ENCODE measurements at regions not wholly inside any gene's neighbourhood (a gene's known extent, or its start where the extent isn't known, plus 50 kb on each side); places are given as distances from the start of the nearest gene placed in this dataset.

DNA sequence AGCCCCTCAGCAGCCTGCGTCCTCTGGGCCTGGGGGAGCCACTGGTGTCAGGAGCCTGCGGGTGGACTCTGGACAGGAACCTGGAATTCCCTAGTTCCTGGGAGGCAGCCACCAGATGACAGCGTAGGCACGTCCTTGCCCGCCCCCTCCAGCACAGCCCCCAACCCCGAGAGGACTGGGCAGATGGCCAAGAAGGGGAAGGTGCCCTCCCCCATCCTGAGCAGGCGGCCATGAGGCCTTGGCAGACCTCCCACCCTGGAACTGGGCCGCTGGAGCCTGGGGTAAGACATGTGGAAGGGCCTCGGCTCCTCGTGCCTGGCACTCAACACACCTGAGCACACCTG is 60.4 kb upstream of the FBRSL1 start:
- Mint-ChIP-seq H3K27me3 (ENCODE audit: low read depth) (no peaks in the 10 kb centered on the region), H3K36me3 (ENCODE audit: low read depth) (no peaks in the 10 kb centered on the region), H3K9me3 (no peaks in the 10 kb centered on the region), H3K4me3 (no peak overlapping the region), H3K4me1 (ENCODE audit: low read depth) (peaks cover 20% of the 10 kb centered on the region), H3K27ac (no peak overlapping the region)
- DNase-seq (ENCODE audit: low spot score): no peak

DNA sequence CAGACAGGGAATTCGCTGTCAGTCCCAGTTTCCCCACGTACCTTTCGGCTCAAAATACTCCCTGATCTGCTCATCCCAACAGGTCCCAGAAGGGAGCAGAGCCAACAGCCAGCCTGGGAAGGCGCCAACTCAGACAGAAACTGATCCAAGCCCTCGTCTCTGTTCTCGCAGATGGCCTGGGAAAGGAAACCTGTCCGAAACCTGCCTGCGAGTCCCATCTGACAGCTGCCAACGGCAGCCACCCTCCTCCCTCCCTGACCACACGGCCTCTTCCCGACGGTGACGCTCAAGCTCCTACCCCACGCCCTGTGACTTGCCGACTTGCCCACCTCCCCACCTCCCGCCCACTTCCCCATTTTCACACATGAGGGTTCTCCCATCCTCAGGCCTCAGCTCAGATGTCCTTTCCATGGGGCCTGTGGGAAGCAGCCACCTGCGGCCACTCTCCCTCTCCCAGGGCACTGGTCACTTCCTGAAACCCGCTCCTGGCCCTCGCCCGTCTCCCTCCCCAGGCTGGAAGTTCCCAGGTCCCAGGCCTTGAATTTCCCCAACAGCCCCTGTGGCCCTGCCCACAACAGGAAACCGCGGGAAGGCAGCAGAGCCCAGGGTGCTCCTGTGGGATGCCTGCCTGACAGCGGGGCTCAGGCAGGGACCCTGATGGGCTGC is 60.9 kb upstream of the FBRSL1 start:
- Mint-ChIP-seq H3K4me3 (no peak overlapping the region), H3K9me3 (no peaks in the 10 kb centered on the region), H3K27me3 (ENCODE audit: low read depth) (no peaks in the 10 kb centered on the region)

DNA sequence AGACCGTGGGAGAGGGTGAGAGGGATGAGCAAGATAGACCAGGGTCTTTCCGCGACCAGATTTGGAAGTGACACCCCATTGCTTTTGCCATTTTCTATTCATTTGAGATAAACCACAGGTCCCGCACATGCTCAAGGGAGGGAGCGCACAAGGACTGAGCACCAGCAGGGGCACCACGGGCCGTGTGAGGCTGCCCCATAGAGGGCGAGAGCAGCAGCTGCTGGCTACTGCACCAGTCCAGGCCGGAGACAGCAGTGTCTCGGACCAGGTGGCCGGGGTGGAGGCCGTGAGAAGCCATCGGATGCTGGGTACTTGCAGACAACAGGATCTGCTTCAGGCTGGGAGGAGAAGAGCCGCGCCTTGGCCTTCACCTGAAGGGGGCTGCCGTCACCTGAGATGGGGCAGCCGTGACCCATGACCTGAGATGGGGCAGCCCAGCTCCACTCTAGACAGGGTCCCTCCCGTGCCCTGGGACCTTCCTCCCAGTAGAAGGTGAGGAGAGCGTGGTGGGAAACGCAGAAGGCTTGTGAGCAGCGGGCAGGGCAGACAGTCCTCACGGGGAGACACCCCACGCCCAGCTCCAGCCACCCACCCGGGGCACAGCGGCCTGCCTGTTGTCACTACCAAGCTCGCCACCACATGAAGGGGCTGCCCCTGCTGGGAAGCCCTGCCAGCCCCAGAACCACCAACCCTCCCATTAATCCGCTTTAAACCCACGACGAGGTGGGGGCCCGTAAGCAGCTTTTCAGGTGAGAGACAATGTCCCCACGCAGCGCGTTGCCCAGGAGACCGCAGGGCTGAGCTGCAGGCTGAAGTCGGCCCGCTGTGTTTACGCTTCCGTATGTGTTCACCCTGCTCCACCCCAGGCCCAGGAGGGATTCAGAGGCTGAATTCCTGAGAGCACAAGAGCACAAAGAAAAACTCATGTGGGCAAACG is 61.7 kb upstream of the FBRSL1 start:
- H3K4me3 Mint-ChIP-seq: no peak overlapping the region
- peaks cover 18% of the 10 kb centered on the region for H3K4me1 Mint-ChIP-seq (ENCODE audit: low read depth)
- no peaks in the 10 kb centered on the region for H3K27me3 Mint-ChIP-seq (ENCODE audit: low read depth)
- no peaks in the 10 kb centered on the region for H3K36me3 Mint-ChIP-seq (ENCODE audit: low read depth)
- H3K9me3 Mint-ChIP-seq: no peaks in the 10 kb centered on the region
- DNase-seq (ENCODE audit: low spot score): no peak
- no peak overlapping the region for H3K27ac Mint-ChIP-seq

More for the DNA sequence above, 60.9 kb upstream of the FBRSL1 start:
- Mint-ChIP-seq H3K4me1 (ENCODE audit: low read depth) (peaks cover 20% of the 10 kb centered on the region), H3K36me3 (ENCODE audit: low read depth) (no peaks in the 10 kb centered on the region), H3K27ac (no peak overlapping the region)
- DNase-seq (ENCODE audit: low spot score): no peak

DNA sequence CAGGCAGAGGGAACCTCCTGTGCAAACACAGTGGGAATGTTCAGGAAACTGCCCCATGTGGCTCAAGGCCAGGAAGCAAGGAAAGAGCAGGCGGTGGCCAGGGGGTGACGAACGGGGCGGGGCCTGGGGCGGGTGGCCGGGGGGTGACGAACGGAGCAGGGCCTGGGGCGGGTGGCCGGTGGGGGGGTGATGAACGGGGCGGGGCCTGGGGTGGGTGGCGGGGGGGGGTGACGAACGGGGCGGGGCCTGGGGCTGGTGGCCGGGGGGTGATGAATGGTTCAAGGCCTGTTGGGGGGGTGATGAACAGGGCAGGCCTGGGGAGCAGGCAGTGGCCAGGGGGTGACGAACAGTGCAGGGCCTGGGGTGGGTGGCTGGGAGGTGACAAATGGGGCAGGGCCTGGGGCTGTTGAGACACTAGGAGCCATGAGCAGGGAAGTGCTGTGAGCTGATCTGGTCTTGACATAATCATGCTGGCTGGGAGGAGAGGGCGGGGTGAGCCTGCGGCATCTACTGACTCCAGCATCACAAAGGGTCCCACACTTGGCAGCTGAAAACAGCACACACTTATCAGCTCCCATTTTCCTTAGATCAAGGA is 62.7 kb upstream of the FBRSL1 start:
- H3K27ac Mint-ChIP-seq: no peak overlapping the region
- no peaks in the 10 kb centered on the region for H3K36me3 Mint-ChIP-seq (ENCODE audit: low read depth)
- DNase-seq (ENCODE audit: low spot score): no peak
- no peaks in the 10 kb centered on the region for H3K27me3 Mint-ChIP-seq (ENCODE audit: low read depth)
- H3K4me1 Mint-ChIP-seq (ENCODE audit: low read depth): peaks cover 22% of the 10 kb centered on the region
- no peaks in the 10 kb centered on the region for H3K9me3 Mint-ChIP-seq
- H3K4me3 Mint-ChIP-seq: no peak overlapping the region

DNA sequence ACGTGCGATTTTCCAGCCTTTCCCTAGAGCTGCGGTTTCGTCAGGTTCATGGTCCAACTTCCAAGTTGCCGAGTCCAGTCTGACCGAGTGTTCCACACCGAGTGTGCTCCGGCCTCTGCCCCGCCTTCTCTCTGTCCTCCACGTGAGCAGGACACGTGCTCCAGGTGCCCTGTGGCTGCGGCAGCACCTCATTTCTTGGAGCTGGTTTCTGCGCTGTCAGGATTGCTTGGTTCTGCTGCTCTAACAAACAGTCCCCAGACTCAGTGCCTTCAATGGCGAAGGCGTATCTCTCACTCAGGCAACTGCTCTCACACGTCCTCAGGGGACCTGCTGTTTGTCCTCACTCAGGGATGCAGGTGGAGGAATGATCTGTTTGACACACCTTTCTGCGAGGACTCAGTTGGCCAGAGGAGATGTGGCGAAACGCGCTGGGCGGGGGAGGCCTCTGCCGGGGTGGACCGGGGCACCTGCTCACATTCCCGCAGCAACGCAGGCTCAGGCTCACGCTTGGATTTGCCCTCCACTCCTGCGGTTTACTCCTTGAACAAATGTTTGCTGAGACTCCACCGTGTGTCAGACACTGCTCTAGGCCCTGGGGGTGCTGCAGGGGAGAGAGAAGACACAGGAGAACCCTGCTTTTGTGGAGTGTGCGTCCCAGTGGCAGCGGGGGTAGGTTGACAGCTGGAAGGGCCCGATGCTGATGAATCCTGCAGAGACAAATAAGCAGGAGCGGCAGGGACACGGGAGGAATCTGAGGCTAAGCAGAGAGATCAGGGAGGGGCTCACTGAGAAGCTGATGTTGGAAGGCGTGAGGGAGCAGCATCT is 63.4 kb upstream of the FBRSL1 start:
- no peak overlapping the region for H3K27ac Mint-ChIP-seq
- H3K9me3 Mint-ChIP-seq: no peaks in the 10 kb centered on the region
- H3K4me1 Mint-ChIP-seq (ENCODE audit: low read depth): peaks cover 21% of the 10 kb centered on the region

DNA sequence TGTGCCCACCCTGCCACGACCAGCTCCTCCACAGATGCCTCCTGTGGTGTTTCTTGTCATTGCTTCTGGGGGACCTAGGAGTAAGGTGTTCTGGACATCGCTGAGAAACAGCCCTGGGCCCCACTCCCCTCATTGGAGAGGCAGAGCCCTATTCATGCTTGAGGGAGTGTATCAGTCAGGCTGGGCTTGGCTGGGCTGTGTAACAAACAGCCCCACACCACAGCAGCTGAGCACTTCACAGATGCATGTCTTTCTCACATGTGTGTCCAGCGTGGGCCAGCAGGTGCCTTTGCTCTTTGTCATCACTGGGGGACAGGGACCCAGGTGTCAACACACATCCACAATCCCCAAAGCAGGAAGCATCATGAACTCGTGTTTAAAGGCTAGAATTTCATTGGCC is 65.1 kb upstream of the FBRSL1 start:
- Mint-ChIP-seq H3K4me1 (ENCODE audit: low read depth) (peaks cover 11% of the 10 kb centered on the region), H3K27me3 (ENCODE audit: low read depth) (peaks cover 6% of the 10 kb centered on the region)

More for the DNA sequence above, 63.4 kb upstream of the FBRSL1 start:
- Mint-ChIP-seq H3K4me3 (no peak overlapping the region), H3K27me3 (ENCODE audit: low read depth) (peaks cover 2% of the 10 kb centered on the region), H3K36me3 (ENCODE audit: low read depth) (no peaks in the 10 kb centered on the region)
- DNase-seq (ENCODE audit: low spot score): no peak

DNA sequence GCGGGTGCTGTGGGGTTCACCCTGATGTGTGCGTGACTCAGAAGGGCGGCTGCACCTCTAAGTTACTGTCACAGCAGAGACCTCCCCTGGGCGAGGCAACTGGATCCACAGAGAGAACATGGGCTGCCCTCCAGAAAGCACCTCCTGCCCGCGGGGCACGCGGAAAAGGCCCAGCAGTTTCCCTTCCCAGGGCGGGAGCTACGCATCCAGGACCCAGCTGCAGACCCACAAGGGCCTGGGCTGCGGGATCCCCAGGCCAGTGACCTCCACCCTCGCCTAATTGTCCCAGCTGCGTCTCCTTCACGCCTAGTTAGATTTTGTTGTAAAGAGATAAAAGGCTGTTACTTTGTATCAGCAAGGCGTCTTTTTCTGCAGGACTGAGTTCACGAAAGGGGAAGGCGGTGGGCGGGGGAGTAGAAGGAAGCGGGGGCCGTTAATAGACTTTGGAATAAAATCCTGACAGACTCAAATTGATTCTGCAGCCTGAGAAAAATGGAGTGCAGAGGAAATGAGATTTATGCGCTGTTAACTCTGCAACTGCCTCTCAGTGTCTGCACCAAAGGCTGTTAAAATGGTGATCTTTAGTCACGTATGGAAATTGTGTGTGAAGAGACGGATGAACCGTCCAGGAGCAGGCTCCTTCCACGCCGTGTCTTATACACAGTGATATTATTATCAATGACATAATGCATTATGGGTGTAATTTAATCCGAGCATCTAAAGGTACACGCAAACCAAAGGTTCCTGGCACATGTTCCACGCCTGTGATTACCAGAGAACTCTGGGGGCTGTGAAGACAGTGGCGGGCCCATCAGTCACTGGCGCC is 65.9 kb upstream of the FBRSL1 start:
- Mint-ChIP-seq H3K4me3 (no peak overlapping the region), H3K27ac (no peak overlapping the region), H3K27me3 (ENCODE audit: low read depth) (peaks cover 9% of the 10 kb centered on the region), H3K36me3 (ENCODE audit: low read depth) (no peaks in the 10 kb centered on the region), H3K4me1 (ENCODE audit: low read depth) (peaks cover 6% of the 10 kb centered on the region), H3K9me3 (no peaks in the 10 kb centered on the region)
- no peak for DNase-seq (ENCODE audit: low spot score)

More for the DNA sequence above, 65.1 kb upstream of the FBRSL1 start:
- Mint-ChIP-seq H3K4me3 (no peak overlapping the region), H3K27ac (no peak overlapping the region), H3K9me3 (no peaks in the 10 kb centered on the region), H3K36me3 (ENCODE audit: low read depth) (no peaks in the 10 kb centered on the region)
- no peak for DNase-seq (ENCODE audit: low spot score)

DNA sequence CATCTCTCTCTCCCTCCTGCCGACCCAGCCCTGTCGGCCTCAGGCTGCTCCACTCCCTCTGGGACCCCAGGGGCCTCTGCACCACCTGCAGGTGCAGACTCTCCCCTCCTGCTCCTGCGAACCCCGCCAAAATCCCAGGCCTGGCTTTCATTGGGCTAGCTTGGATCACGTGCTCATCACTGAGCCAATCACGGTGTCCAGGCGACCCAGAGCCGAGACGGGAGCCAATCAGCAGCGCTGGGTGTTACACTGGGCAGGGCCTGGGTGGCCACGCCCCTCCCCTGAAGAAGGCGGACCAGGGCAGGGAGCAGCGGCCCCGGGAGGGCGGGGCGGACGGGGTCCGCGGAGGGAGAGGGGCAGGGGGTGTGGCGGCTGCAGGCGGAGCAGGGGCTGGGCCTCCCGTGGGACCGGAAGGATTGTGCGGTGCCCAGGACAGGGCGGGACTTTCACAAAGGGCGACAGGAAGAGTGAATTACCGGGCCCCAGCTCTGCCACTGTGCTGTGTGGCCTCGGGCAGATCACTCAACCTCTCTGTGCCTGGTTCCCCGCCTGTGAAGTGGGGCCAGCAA is 66.6 kb upstream of the FBRSL1 start:
- H3K27ac Mint-ChIP-seq: no peak overlapping the region
- H3K4me3 Mint-ChIP-seq: no peak overlapping the region

DNA sequence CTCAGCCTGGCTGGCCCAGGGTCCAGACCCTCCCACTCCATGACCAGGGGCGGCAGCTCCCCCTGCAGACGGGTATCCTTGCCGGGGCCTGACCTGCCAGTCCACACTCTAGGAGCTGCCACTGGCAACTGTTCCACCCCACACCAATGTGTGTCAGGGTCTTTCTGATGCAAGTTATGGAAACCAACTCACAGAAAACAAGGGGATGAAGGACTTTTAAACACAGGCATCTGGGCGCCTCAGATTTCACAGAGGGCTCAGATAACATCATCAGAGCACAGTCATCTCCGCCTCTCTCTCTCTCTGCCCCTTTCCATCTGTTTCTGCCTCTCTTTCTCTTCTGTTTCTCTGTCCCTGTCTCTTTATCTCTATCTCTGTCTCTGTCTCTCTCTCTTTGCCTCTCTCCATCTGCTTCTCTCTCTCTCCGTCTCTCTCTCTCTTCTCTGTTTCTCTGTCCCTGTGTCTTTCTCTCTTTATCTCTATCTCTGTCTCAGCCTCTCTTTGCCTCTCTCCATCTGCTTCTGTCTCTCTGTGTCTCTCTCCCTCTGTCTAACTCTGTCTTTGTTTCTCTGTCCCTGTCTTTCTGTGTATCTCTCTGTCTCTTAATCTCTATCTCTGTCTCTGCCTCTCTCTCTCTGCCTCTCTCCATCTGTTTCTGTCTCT is 67.4 kb upstream of the FBRSL1 start:
- Mint-ChIP-seq H3K4me3 (no peak overlapping the region), H3K27ac (no peak overlapping the region), H3K27me3 (ENCODE audit: low read depth) (peaks cover 14% of the 10 kb centered on the region), H3K9me3 (no peaks in the 10 kb centered on the region), H3K4me1 (ENCODE audit: low read depth) (peaks cover 5% of the 10 kb centered on the region), H3K36me3 (ENCODE audit: low read depth) (no peaks in the 10 kb centered on the region)
- no peak for DNase-seq (ENCODE audit: low spot score)

More for the DNA sequence above, 66.6 kb upstream of the FBRSL1 start:
- Mint-ChIP-seq H3K9me3 (no peaks in the 10 kb centered on the region), H3K27me3 (ENCODE audit: low read depth) (peaks cover 13% of the 10 kb centered on the region), H3K36me3 (ENCODE audit: low read depth) (no peaks in the 10 kb centered on the region), H3K4me1 (ENCODE audit: low read depth) (peaks cover 5% of the 10 kb centered on the region)
- no peak for DNase-seq (ENCODE audit: low spot score)

DNA sequence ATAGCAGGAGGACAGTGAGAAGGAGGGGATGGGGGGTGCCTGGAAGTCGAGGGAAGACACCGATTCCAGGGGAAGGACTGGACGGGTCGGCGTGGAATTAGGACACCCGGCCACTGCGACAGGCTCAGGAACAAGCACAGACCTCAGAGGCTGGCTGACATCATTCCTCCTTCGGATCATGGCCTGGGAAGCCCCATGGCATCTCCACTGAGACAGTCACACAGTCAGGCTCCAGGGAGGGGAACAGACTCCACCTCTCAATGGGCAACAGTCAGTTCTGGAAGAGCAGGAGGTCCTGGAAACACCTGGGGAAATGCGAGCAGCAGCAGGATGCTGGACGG is 67.9 kb upstream of the FBRSL1 start:
- H3K36me3 Mint-ChIP-seq (ENCODE audit: low read depth): no peaks in the 10 kb centered on the region
- DNase-seq (ENCODE audit: low spot score): no peak
- peaks cover 5% of the 10 kb centered on the region for H3K4me1 Mint-ChIP-seq (ENCODE audit: low read depth)
- H3K9me3 Mint-ChIP-seq: no peaks in the 10 kb centered on the region
- H3K27ac Mint-ChIP-seq: no peak overlapping the region
- no peak overlapping the region for H3K4me3 Mint-ChIP-seq
- H3K27me3 Mint-ChIP-seq (ENCODE audit: low read depth): peaks cover 14% of the 10 kb centered on the region

DNA sequence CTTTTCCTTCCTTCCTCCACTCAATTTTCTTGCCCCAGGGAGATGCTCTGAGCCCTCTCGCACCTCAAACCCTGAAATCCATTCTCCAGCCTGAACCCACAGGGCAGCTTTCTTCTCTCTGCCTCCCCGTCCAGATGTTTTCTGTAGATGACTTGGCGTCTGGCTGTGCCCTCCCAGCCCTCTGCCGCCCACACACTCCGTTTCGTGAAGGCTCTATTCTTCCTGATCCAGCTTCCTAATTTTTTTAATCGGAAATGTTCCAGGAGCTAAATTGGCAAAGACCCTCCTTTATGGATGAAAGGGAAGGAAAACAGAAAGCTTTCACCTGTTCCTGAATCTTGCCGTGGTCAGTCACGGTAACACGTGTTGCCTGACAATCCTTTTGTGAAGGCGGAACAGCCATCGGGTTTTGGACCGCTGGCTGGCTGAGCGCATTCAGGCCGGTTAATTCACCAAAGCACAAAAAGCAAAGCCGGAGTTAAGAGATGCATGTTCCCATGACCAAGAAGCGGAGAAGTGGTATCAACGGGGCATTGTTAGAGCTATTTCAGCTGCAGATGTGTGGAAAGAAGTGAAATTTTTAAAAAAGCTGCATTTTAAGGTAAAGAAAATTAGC is 70.2 kb upstream of the FBRSL1 start:
- H3K9me3 Mint-ChIP-seq: no peaks in the 10 kb centered on the region
- peaks cover 5% of the 10 kb centered on the region for H3K4me1 Mint-ChIP-seq (ENCODE audit: low read depth)
- H3K36me3 Mint-ChIP-seq (ENCODE audit: low read depth): no peaks in the 10 kb centered on the region
- no peak for DNase-seq (ENCODE audit: low spot score)
- peaks cover 14% of the 10 kb centered on the region for H3K27me3 Mint-ChIP-seq (ENCODE audit: low read depth)
- H3K27ac Mint-ChIP-seq: no peak overlapping the region
- H3K4me3 Mint-ChIP-seq: no peak overlapping the region

DNA sequence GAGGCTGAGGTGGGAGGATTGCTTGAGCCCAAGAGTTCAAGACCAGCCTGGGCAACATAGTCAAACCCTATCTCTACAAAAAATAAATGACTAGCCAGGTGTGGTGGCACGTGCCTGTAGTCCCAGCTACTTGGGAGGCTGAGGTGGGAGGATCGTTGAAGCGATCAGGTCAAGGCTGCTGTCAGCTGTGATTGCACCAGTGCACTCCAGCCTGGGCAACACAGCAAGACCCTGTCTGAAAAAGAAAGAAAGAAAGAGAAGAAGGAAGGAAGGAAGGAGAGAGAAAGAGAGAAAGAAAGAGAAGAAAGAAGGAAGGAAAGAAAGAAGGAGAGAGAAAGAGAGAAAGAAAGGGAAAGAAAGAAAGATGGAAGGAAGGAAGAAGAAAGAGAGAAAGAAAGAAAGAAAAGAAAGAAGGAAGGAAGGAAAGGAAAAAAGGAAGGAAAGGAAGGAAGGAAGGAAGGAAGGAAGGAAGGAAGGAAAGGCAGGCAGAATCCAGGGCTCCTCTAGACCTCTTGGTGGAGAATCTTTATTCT is 71.5 kb upstream of the FBRSL1 start:
- no peak for DNase-seq (ENCODE audit: low spot score)
- Mint-ChIP-seq H3K9me3 (no peaks in the 10 kb centered on the region), H3K4me3 (no peak overlapping the region), H3K27me3 (ENCODE audit: low read depth) (peaks cover 14% of the 10 kb centered on the region), H3K27ac (no peak overlapping the region), H3K4me1 (ENCODE audit: low read depth) (peaks cover 5% of the 10 kb centered on the region), H3K36me3 (ENCODE audit: low read depth) (no peaks in the 10 kb centered on the region)
